ENCODE measurements at regions not wholly inside any gene's neighbourhood (a gene's known extent, or its start where the extent isn't known, plus 50 kb on each side); places are given as distances from the start of the nearest gene placed in this dataset.

- DNase-seq (ENCODE audit: low read depth), result no peak
These were observed 105.0 kb upstream of the HAAO start for GRCh38 chr2:42897358-42897757.

DNA sequence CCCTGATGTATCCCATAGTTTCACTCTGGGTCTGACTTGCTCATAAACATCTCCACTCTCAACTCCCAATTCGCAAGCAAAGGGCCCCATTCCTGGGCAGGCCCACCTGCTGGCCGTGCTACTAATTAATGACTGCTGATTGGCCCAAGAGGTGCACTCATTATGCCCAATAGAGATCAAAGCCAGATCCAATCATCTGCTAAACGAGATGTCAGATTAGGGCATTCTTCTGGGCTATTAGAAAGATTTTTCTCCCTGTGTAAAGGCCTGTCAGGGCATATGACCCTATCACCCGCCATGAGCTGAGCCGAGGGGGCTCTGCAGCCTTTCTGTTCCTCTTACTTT lies 103.4 kb upstream of the HAAO start:
- no peak for DNase-seq (ENCODE audit: low read depth)

GRCh38 chr2:42895134-42895790 lies 102.9 kb upstream of the HAAO start:
- no peak for DNase-seq (ENCODE audit: low read depth)

DNA sequence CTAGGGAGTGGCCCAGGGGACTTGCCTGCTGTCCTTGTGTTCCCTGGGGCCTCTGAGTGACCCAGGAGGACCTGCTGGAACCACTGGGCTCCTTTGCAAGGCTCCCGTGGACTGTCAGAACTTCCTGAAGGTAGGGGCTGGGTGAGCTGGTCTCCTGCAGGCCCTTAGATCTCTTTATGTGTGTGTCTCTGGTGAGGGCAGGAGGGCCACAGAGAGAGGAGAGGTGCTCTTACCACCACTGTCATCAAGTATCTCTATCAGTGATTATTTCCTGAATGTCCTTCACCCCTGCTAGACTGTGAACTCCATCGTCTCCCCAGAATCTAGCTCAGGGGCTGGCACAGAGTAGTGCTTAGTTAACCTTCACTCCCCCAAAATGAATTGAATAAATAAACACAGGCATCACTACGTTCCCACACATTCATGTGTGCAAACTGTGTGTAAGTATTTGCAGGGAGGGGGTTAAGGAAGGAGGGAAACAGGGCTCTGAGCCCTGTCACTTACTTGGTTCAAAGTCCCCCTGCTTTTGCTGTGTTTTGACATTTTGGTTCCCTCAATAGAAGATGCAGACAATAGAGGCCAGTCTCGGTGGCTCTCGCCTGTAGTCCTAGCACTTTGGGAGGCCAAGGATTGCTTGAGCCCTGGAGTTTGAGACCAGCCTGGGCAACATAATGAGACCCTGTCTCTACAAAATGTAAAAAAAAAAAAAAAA lies 100.8 kb upstream of the HAAO start:
- DNase-seq (ENCODE audit: low read depth), result no peak

DNA sequence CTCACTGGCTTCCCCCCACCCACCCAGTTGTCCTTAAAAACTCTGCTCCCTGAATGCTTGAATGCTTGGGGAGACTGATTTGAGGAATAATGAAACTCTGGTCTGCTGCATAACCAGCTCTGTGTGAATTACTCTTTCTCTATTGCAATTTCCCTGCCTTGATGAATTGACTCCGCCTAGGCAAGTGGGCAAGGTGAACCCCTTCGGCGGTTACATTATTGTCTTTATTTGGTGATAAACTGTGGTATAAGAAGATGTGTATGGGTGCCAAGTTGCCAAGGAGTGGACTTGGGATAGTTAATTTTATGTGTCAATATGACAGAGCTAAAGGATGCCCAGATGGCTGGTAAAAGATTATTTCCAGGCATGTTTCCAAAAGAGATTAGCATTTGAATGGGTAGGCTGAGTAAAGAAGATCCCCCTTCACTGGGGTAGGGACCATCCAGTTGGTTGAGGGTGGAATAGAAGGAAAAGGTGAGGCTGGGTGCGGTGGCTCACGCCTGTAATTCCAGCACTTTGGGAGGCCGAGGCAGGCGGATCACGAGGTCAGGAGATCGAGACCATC lies 98.5 kb upstream of the HAAO start:
- no peak for DNase-seq (ENCODE audit: low read depth)

GRCh38 chr2:42888321-42889245 lies 96.2 kb upstream of the HAAO start:
- no peak for DNase-seq (ENCODE audit: low read depth)

DNA sequence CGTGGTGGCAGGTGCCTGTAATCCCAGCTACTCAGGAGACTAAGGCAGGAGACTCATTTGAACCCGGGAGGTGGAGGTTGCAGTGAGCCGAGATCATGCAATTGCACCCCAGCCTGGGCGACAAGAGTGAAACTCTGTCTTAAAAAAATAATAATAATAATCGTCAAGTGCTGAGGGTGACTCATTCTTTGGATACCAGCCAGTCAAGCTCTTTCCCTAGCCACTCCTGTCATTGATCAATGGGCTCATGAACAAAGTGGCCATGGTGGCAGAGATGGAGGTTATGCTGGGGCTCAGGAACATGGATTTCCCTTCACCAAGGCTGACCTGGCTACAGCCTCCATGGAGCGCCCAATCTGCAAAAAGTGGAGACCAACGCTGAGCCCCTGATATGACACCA lies 94.5 kb upstream of the HAAO start:
- no peak for DNase-seq (ENCODE audit: low read depth)

DNA sequence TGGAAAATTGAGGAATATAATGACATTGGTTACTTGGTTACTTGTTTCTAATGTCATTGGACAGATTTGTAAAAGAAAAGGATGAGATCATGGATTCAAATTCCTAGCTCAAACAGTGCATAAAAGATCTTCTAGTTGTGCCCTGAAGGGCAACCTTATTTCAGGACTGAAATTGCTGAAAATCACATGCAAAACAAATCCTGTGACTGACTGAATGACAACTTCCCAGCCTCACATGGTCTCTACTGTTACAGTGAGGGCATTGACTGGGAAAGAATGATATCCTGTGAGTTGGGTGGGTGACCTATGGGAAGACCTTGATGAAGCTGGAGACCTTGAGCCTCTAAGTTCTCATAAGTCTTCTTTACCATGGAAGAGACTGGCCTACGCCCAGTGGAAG lies 90.4 kb upstream of the HAAO start:
- no peak for DNase-seq (ENCODE audit: low read depth)

DNA sequence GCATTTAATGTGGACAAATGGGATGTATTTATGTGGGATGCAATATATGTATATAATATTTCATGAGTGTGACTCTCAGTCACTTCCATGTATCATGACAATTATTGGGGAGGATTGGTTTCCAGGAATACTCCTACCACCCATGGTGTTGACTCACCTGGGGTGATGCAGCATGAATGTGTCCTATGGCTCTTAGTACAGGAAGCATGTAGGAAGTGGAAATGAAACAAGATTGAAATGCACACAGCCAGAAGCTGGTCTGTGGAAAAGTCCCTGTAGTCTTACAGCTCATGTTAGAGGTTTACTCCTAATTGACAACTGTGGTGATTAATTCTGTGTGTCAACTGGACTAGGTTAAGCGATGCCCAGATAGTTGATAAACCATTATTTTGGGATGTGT lies 89.3 kb upstream of the HAAO start:
- DNase-seq (ENCODE audit: low read depth), result no peak

- no peak for DNase-seq (ENCODE audit: low read depth)
These were observed 88.6 kb upstream of the HAAO start for GRCh38 chr2:42880738-42881690.

DNA sequence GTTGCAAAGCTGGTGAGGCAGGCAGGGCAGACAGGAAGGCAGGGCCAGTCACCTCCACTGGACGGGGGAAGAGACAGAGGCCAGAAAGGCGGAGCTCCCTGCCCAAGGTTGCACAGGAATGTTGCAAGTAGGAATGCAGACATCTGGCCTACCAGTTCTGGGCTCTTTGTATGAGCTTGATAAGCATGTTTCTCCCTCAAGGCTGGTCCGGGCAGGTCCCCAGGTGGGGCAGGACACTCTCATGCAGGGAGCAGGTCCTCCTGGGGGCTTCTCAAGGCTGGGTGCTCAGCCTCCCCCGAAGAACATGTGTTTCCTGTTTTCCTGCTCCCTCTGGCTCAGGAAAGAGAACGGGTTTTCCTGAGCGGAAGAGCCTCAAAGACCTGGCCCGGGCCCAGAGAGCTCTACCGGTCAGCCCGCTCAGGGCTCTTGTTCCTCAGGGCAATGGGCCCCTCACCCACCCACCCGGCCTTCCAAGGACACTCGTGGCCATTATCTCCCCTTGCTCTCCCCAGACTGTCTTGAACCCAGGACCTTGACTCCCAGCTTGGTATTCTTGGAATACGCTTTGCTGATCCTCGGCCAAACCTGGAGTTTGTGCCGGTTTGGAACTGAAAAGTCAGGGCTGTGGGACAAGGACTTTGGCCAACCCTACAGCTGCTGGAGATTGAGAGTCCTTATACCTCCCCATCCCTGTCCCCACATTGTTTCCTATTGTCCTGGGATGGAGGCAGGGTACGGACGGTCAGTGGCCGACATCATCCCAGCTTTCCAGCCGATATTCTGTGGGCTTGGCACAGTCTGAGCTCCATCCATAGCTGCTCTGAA lies 87.7 kb upstream of the HAAO start:
- no peak for DNase-seq (ENCODE audit: low read depth)

DNA sequence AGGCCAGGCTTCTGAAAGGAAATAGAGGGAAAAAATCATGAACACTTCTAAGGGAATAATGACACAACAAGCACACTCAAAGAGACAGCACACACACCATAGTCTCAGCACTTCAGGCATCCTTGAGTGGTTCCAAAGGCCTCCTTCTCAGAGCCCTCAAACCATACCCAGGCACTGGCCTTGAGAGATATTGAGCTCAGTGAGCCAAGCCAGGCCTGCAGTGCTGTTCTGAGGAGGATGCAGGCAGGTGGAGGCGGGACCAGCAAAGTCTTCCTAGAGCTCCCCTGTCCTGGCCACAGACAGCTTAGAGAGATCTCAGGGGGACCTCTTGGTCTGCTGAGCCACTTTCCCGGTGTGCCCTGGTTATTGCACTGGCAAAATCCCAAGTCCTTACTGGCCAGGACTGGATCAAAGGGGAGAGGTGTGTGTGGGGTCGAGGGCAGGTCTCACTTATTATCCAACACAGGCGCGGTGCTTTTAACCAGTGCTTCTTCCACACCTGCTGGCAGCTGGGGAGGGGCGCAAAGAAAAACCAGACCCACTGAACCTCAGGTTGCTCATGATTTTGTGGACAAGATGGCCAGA lies 86.8 kb upstream of the HAAO start:
- no peak for DNase-seq (ENCODE audit: low read depth)

GRCh38 chr2:42878581-42878980 lies 86.2 kb upstream of the HAAO start:
- no peak for DNase-seq (ENCODE audit: low read depth)

DNA sequence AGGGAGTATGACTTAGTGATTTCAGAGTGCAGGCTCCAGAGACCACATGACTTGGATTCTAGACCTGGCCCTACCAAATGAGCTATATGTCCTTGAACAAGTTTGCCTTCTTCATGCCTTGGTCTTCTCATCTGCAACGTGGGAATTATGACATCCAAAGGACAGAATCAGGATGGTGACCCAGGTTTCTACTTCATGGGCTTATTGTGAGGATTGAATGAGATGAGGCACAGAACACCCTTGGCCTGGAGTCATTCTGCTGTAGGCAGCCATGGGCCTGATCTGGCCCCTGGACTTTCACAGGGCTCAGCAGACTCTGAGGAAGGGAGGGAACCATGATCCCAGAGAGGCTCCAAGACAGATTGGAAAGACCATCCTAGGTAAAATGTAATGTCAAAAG lies 85.6 kb upstream of the HAAO start:
- DNase-seq (ENCODE audit: low read depth), result no peak

DNA sequence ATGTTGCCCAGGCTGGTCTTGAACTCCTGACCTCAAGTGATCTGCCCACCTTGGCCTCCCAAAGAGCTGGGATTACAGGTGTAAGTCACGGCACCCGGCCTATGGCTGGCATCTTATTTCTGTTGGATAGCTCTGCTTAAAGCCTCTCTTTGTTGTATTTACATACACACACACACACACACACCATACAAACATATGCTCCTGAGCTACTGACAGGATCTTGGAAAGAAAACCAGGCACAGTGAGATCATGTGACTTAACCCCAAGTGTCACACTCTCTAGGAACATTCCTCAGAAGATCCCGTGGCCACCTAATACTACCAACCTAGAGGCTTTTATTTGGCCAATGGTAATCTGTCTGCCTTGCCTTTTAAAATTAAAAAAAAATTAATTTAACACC lies 85.1 kb upstream of the HAAO start:
- no peak for DNase-seq (ENCODE audit: low read depth)

DNA sequence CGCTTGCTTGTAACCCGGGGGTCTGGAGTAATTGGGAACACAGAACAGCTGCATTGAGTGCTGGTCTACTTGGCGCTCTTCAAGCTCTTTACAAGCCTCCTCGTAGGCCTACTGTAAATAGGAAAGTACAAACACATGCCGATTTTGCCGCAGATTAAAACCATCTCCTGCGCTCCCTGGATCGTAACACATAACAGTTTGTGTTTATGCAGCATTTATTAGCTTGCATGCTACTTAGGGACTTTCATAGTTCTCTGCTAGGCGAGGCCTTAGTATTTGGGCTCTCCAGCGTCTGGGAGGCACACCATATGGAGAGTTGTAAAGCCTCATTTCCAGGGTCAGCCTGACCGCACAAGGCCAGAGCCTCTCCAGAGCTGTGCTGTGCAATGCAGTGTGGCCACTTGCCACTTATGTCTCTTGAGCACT lies 84.0 kb upstream of the HAAO start:
- no peak for DNase-seq (ENCODE audit: low read depth)

DNA sequence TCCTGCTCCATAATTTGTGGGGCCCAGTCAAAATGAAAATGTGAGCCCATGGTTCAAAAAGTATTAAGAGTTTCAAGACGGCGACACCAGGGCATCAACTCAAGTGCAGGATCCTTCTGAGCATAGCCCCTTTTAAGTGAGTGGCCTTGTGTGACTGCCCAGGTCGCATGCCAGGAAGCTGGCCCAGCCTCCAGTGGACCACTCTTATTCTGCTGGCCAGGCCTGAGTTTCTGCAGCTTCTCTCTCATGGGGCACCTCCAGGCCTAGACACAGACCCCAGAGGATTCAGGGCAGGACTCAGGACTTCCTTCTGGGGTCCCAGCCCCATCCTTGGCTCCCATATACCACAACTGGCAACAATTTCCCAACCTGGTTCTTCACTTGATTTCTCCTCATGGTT lies 83.5 kb upstream of the HAAO start:
- DNase-seq (ENCODE audit: low read depth), result no peak

- DNase-seq (ENCODE audit: low read depth), result no peak
These were observed 82.8 kb upstream of the HAAO start for GRCh38 chr2:42874949-42875801.

- no peak for DNase-seq (ENCODE audit: low read depth)
These were observed 80.3 kb upstream of the HAAO start for GRCh38 chr2:42872721-42873120.

All from T follicular helper cell (primary cell).